Activated CD4-positive, alpha-beta T cell treated with anti-CD3 and anti-CD28 coated beads, Interleukin-2, amount 50 U/mL, for 16 hours (primary cell): ENCODE measurements at regions not wholly inside any gene's neighbourhood (a gene's known extent, or its start where the extent isn't known, plus 50 kb on each side); places are given as distances from the start of the nearest gene placed in this dataset.

Experiments used
- DNase-seq: peaks from one replicate; pipeline ENCODE4 v3.0.0-alpha.2; 2020

DNA sequence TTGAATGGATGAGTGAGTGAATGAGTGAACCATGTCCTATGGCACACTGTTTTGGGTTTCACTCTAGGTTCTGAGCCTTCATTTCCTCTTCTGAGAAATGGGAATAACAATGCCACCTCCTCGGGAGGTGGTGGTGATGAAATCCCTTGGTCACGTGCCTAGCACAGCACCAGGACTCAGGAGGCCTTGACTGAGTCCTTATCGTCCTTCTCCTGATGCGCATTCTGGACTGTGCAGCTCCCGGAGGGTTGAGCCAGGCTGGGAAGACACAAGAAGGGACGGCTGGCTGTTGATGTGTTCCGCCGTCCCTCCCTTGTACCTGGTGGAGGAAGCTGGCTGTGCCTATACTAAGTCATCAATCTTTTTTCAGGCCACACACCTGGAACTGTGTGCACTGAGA is 437.3 kb downstream of the ZNF521 start:
- no peak for DNase-seq

DNA sequence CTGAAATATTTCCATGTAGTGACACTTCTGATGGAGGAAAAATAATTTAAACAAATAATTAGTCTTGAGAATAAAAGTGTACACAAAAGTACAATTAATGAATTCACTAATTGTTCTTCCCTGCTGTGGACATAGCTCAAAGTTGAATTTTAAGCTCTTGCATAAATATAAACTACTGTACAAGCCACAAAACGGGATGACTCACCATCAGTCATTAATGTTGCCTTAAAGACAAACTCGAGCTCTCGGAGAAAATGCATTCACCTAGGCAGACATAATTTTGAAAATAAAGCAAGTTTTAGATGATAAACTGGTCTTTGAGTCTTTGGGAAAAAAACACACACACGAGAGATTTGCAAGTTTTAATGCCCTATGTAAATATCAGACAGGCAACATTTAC is 436.4 kb downstream of the ZNF521 start:
- DNase-seq: no peak

- no peak for DNase-seq
Observed at GRCh38 chr18:24917767-24918166, 434.2 kb downstream of the ZNF521 start.

- DNase-seq: no peak
Observed at GRCh38 chr18:24918257-24918656, 433.7 kb downstream of the ZNF521 start.

- DNase-seq: no peak
Observed at GRCh38 chr18:24919181-24919797, 432.7 kb downstream of the ZNF521 start.

GRCh38 chr18:24922491-24922890 is 429.5 kb downstream of the ZNF521 start:
- DNase-seq: no peak

DNA sequence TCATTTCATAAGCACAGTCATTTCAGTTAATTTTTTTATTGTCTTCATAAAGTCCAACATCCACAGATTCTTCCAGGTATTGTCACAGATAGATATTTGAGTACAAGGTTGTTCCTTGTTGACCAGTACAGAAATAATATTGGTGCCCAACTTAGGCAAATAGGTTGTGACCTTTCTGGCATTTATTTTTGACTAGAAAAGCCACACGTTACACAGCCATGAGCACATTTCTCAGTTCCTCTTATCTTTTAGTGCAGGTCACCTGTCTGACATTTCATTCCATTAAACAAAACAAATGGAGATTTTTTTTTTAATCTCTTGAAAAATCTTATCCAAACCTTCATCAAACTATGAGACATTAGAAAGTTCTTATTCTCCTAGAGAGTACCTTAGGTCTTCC is 428.8 kb downstream of the ZNF521 start:
- no peak for DNase-seq

- no peak for DNase-seq
Observed at GRCh38 chr18:24924066-24924716, 427.8 kb downstream of the ZNF521 start.

DNA sequence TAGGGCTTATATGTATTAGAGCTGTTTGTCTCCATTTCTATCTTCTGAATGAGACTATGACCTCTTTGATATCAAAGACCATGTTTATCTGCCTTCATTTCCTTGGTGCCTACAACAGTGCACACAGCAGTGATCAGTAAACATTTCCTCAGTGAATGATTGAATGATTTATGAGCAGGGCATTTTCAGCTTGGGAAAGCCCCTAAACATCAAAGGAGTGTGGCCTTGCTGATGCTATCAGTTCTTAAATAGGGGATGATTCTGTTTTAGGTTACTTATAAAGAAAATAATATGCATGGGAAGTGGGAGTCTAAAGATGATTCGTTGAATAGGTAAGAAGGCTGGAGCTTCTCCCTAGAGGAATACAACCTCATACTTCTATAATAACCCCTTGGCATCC is 425.3 kb downstream of the ZNF521 start:
- no peak for DNase-seq

DNA sequence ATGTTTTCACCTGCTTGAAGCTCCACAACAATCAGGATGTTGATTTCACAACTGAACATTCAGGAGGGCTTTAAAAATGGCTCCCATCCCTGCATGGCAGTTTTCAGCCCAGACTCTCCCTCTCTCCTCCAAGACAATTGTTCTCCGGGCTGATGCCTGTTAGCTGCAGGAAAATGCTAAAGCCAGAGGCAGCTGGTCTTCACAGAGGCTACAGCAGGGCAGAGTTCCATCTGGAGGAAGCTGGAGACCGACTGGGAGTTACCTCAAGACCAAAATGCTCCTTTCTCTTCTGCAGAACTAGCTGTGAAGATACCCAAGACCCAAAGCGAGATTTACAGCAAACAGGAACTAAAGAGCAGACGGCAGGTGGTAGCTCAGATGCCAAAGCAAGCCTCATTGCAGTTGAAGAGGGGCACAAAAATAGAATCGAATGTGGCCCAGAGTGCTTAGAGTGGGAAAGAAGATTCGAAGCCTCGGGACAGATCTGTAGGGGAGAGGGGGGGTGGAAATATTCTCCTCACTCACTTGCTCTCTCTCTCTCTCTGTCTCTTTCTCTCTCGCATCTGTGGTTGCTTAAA is 423.6 kb downstream of the ZNF521 start:
- no peak for DNase-seq

- DNase-seq: no peak
Observed at GRCh38 chr18:24930478-24930877, 421.5 kb downstream of the ZNF521 start.

DNA sequence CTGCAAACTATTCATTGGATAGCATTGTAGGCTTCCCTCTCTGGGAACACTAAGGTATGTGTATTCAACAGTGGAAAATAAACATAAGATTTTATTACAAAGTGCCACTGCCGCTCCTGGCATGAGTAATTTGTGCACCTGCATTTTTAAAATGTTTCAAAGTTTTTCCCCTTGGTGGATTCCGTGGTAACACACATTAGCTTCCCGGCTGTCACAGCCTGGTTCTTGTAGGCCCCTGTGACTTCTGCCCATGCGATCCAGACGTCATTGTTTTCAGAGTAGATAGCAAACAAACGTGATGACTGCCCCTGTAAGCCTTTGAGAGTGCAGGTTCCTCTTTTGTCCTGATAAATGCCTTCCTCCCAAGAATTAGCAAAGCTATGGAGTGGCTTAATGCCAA is 421.0 kb downstream of the ZNF521 start:
- DNase-seq: no peak

GRCh38 chr18:24933345-24933744 is 418.6 kb downstream of the ZNF521 start:
- no peak for DNase-seq

DNA sequence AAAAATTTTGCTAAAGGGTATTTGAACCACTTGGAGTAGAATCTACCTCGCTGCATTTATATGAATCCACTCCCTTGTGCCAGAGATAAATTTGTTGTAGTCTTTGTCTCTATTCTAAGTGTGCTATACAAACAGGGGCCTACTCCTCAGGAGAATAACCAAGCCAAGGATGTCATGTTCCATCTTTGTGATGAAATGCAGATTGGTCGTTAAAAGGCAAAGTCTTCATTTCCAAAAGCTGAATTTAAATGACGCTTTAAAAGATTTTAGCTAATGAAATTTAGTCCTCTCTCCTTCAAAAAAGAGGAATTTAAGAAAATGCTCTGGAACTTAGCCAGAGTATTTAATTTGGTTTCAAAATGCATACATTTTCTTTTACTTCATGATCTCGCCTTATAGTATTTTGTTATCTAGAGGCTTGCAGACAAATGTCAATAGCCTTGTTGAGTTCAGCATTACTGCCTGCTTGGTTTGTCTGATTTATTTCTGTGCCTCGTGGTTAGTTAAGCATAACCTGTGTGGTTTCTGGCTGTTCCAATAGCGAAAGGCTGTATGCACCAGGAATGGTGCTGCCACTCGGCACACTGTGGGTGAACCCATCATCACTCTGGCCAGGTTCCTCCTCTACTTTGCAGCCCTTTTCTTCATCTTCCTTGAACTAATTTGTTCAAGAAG is 417.6 kb downstream of the ZNF521 start:
- DNase-seq: no peak

GRCh38 chr18:24935008-24935407 is 417.0 kb downstream of the ZNF521 start:
- no peak for DNase-seq

- no peak for DNase-seq
Observed at GRCh38 chr18:24935896-24936295, 416.1 kb downstream of the ZNF521 start.

DNA sequence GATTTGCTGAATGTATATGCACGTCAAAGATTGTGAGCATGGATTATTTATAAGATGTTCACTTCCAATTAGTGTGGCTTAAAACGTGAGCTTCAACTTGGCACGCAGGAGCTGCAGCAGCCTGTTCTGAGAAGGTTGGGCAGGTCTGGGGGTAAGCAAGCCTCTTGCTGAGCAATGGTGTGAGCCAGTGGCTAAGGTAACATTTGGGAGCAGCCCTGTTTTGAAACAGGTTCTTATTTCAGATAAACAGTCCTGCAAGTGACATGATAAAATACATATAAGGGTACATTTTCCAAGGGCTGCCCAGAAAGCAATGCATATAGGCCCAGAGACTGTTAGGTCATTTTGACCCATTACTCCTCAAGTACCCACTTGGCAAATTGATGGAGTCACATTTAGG is 415.3 kb downstream of the ZNF521 start:
- DNase-seq: no peak

DNA sequence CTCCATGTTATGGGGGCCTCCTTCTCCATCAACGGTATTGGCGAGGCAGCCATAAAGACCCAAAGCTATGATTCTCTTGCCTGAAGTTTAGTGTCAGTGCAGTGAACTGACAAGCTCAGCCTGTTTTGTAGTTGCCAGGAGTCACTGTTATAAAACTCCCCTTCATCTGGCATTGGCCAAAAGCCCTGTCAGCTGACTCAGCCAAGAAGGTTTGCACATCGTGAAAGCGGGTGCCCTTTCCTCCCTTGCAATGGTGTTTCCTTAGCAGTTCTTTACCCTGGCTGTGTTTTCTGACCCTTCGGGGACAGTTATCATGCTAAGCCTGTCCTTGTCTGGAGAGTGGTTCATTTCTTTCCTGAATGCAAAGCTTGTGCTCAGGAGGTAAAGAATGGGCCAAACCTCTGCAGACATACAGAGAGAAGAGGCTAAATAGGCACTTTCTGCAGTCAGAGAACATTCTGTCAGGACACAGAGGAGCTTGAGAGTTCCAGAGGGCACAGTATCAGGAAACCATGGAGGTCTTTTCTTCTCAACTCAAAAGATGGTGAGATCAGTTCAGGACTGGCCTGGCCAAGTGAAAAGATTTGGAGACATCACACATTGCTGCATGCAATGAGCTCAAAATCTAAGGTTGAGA is 414.2 kb downstream of the ZNF521 start:
- DNase-seq: no peak

DNA sequence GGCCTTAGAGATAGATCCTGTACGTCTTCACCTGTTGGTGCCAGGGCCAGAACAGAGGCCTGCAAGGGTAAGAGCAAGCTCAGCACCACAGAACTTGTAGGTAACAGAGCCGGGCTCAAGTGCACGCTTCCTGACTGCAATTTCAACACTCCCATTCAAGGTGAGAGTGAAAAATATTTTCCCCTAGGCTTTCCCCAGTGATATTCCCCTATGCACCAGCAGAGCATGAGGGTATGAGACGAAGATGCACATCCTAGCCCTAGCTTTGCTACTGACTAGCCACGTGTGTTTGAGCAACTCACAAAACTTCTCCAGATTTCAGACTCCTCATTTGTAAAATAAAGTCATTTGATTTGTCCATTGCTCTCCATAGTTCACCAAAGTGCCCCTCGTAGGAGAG is 411.6 kb downstream of the ZNF521 start:
- DNase-seq: no peak

DNA sequence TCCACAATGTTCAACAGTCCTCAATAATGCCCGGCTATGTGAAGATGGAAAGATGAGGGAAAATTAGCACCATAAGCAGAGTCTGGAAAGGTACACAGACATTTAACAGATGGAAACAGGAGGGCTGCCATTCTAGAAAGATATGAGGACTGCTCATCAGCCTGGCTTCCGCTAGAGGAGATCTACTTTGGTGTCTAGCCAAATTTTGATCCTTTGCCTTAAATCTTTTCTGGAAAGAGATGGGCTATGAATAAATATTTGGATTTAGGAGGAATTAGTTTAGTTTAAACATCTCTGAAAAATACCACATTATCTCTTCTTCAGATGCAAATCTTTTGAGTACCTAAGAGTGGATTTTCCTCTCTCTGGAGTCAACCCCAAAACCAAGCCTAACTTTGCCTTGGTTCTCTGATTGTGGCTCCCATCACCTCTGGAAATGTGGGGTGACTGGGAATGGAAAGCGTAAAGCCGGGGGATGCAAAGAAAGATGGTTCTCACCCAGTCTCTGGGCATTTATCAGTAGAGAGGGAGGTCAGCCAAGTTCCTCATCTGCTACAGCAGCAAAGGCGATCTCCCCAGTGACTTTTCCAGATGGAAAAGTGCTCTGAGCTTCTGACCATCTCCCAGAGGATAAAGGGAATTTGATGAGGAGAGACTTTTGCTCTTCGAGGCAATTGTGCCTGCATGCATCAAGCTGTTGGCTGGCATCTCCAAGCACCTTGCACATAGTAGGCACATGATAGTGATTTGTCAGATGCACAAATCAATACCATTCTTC is 410.6 kb downstream of the ZNF521 start:
- no peak for DNase-seq

GRCh38 chr18:24942144-24942543 is 409.8 kb downstream of the ZNF521 start:
- no peak for DNase-seq

DNA sequence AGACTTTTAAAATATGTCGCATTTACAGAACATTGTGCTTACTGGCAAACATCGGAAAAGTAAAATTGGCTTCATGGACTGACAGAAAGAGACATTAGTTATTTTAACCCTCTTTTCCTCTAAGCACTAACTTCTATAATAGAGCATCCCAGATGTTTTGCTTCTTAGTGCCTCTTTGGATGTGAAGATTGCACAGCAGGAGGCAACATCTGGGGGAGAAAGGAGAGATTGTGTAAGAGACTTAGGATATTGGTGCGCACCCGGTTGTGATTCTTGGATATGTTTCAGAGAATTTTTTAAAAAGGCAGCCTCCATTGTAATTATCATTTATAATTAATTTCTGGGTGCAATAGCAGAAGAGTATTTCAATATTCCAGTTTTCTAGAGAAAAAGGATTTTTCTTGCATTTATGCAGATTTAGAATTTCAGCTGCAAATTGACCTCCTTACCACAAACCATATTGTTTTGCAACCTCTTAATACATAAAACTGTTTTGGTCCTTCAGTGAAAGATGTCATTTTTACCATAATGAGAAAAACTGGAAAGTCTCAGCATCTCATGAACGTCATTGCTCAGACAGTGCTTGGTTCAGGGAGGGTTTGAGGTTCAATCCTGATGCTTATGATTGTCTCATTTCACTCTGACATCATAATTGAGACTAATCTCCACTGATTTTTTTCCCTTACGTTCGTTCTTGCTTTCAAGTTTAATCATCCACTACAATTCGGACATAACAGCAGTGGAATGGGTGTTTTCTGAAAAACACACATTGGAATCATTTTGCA is 404.3 kb downstream of the ZNF521 start:
- no peak for DNase-seq
